SJSA1 (cell line): ENCODE measurements at regions not wholly inside any gene's neighbourhood (a gene's known extent, or its start where the extent isn't known, plus 50 kb on each side); places are given as distances from the start of the nearest gene placed in this dataset.

ENCODE experiments used
- DNase-seq, 2 experiments: peaks; one replicate each; pipeline ENCODE4 v3.0.0-alpha.2; 2015 to 2020; ENCODE audit warnings: low spot score in 2 of 2, low read depth in 1 of 2
- H3K27ac ChIP-seq: fragments of 250-450 bp; sonication (Bioruptor Pico); 2 replicates; pipeline ENCODE4 v1.5.1; 2020; ENCODE audit warnings: mild to moderate bottlenecking, moderate library complexity
- H3K27me3 ChIP-seq: fragments of 250-450 bp; sonication (Bioruptor Pico); replicated peaks from 2 replicates; pipeline ENCODE4 v1.5.1; 2020; ENCODE audit warnings: mild to moderate bottlenecking, moderate library complexity
- H3K36me3 ChIP-seq: fragments of 250-450 bp; sonication (Bioruptor Pico); 2 replicates; pipeline ENCODE4 v1.5.1; 2020; ENCODE audit warnings: mild to moderate bottlenecking
- H3K4me1 ChIP-seq: fragments of 250-450 bp; sonication (Bioruptor Pico); replicated peaks from 2 replicates; pipeline ENCODE4 v1.6.1; 2021; ENCODE audit warnings: mild to moderate bottlenecking
- H3K4me3 ChIP-seq: fragments of 250-450 bp; sonication (Bioruptor Pico); 2 replicates; pipeline ENCODE4 v1.5.1; 2020; ENCODE audit warnings: mild to moderate bottlenecking
- H3K9me3 ChIP-seq: fragments of 250-450 bp; sonication (Bioruptor Pico); replicated peaks from 2 replicates; pipeline ENCODE4 v1.5.1; 2020; ENCODE audit warnings: mild to moderate bottlenecking

DNA sequence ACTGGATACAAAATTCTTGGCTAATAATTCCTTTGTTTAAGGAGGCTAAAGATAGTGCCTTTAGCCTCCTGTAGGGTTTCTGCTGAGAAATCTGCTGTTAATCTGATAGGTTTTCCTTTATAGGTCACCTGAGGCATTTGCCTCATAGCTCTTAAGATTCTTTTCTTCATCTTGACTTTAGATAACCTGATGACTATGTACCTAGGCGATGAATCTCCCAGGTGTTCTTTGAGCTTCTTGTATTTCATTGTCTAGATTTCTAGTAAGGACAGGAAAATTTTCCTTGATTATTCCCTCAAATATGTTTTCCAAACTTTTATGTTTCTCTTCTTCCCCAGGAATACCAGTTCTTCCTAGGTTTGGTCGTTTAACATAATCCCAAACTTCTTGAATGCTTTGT lies 479.4 kb upstream of the MAN1A1 start:
- H3K4me1 ChIP-seq: no peaks in the 10 kb centered on the region
- no peak overlapping the region for H3K27ac ChIP-seq
- no peaks in the 10 kb centered on the region for H3K27me3 ChIP-seq
- H3K4me3 ChIP-seq: no peak overlapping the region
- H3K36me3 ChIP-seq: no peaks in the 10 kb centered on the region
- H3K9me3 ChIP-seq: no peaks in the 10 kb centered on the region
- DNase-seq: no peak

GRCh38 chr6:119821380-119821779 lies 471.8 kb upstream of the MAN1A1 start:
- H3K4me1 ChIP-seq: no peaks in the 10 kb centered on the region
- no peak overlapping the region for H3K4me3 ChIP-seq
- no peaks in the 10 kb centered on the region for H3K9me3 ChIP-seq
- H3K36me3 ChIP-seq: no peaks in the 10 kb centered on the region
- DNase-seq: no peak
- no peak overlapping the region for H3K27ac ChIP-seq
- no peaks in the 10 kb centered on the region for H3K27me3 ChIP-seq

DNA sequence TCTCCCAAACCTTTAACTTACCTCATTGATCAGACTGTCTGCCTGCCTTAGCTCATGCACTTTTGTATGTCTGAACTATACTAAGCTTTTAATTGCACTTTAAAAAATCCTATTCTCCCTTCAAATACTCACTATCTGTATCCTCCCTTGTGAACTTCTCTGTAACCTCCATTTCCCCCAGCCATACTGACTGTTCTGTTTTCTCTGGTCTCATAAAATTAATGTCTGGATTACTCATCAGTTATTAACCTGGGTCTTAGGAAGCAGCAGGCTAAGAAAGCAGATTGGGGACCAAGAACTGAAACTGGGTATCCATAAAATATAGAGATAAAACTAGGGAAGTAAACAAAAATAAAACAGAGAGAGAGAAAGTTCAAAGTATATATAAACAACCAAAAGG lies 469.3 kb upstream of the MAN1A1 start:
- Histone ChIP-seq H3K4me1 (no peaks in the 10 kb centered on the region), H3K27ac (no peak overlapping the region), H3K4me3 (no peak overlapping the region), H3K9me3 (no peaks in the 10 kb centered on the region), H3K36me3 (no peaks in the 10 kb centered on the region), H3K27me3 (no peaks in the 10 kb centered on the region)
- no peak for DNase-seq

DNA sequence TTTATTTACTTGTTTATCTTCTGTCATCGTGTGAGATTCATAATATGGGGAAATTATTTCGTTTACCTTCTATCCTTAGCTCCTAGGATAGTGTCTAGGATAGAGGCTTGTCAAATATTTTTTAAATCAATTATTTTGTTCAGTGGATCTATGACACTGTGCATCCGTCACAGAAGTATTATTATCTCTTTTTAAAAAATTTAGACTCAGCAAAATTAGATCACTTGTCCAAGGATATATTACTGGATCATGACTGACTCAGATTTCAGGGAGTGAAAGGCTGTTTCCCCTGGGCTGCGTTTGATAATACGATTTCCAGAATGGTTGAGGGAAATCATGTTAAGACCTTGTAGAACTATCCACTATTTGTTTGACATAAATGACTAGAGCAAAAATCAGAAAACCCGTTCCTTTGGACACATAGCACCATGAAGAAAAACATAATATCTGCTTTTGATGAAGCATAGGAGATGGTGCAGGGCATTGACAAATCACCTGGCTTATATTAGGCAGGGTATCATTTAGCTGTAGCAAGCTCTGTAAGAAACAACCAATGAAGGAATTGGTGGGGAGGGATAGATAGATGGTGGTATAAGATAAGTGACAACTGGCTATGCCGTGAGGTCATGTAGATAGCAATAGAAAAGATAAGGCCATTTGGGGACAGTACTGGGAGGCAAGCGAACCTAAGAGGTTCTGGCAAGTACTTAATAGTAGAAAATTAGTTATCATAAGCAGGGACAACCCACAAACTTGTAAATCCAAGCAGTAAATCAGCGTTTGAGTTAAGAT lies 465.2 kb upstream of the MAN1A1 start:
- Histone ChIP-seq H3K9me3 (no peaks in the 10 kb centered on the region), H3K4me3 (no peak overlapping the region), H3K36me3 (no peaks in the 10 kb centered on the region), H3K27ac (no peak overlapping the region), H3K27me3 (no peaks in the 10 kb centered on the region), H3K4me1 (no peaks in the 10 kb centered on the region)
- DNase-seq: no peak

DNA sequence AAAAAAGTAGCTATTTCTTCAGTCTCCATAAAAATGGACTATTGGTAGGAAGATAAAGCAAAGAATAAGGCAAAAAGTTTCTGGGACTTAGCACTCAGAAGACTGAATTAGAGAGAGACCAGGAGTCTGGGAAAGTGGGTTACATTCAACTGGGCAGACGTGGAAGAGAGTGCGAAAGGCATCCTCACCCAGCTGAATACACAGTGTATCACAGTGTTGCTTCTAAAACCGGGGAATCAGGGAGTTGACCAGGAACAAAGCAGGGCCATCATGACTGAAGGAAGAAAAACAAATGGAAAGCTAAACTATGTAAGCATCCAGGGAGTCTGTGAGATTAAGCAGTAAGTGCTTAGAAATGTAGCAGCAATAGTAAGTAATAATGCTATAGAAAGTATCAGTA lies 452.9 kb upstream of the MAN1A1 start:
- no peaks in the 10 kb centered on the region for H3K4me1 ChIP-seq
- no peaks in the 10 kb centered on the region for H3K27me3 ChIP-seq
- H3K27ac ChIP-seq: no peak overlapping the region
- no peak overlapping the region for H3K4me3 ChIP-seq
- no peak for DNase-seq
- H3K36me3 ChIP-seq: no peaks in the 10 kb centered on the region
- H3K9me3 ChIP-seq: no peaks in the 10 kb centered on the region

DNA sequence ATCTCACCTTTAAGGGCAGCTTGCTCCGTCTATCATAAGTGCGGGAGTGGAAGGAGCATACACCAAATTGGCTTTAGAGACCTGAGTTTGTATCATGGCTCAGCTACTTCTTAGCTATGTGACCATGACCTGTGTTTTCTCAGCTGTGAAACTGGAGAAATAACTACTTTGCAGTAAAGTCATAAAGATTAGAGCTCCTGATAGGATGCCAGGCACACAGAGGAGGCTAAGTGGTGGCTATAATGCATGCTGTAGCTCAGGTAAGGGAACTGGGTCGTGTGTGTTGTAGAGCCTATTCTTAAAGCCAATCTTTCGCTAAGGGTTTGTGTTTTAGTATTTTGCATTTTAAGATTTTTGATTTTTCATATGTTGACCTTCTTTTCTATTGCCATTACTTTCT lies 451.5 kb upstream of the MAN1A1 start:
- no peak overlapping the region for H3K27ac ChIP-seq
- H3K27me3 ChIP-seq: no peaks in the 10 kb centered on the region
- H3K4me1 ChIP-seq: no peaks in the 10 kb centered on the region
- no peak for DNase-seq
- no peaks in the 10 kb centered on the region for H3K36me3 ChIP-seq
- H3K4me3 ChIP-seq: no peak overlapping the region
- H3K9me3 ChIP-seq: no peaks in the 10 kb centered on the region

GRCh38 chr6:119800526-119800925 lies 451.0 kb upstream of the MAN1A1 start:
- no peak for DNase-seq

GRCh38 chr6:119799596-119800509 lies 450.3 kb upstream of the MAN1A1 start:
- no peak for DNase-seq
- H3K36me3 ChIP-seq: no peaks in the 10 kb centered on the region
- no peaks in the 10 kb centered on the region for H3K27me3 ChIP-seq
- H3K27ac ChIP-seq: no peak overlapping the region
- H3K4me3 ChIP-seq: no peak overlapping the region
- H3K9me3 ChIP-seq: no peaks in the 10 kb centered on the region
- no peaks in the 10 kb centered on the region for H3K4me1 ChIP-seq

More at GRCh38 chr6:119800526-119800925, 451.0 kb upstream of the MAN1A1 start:
- no peaks in the 10 kb centered on the region for H3K36me3 ChIP-seq
- no peaks in the 10 kb centered on the region for H3K9me3 ChIP-seq
- no peak overlapping the region for H3K4me3 ChIP-seq
- no peaks in the 10 kb centered on the region for H3K4me1 ChIP-seq
- H3K27ac ChIP-seq: no peak overlapping the region
- no peaks in the 10 kb centered on the region for H3K27me3 ChIP-seq

DNA sequence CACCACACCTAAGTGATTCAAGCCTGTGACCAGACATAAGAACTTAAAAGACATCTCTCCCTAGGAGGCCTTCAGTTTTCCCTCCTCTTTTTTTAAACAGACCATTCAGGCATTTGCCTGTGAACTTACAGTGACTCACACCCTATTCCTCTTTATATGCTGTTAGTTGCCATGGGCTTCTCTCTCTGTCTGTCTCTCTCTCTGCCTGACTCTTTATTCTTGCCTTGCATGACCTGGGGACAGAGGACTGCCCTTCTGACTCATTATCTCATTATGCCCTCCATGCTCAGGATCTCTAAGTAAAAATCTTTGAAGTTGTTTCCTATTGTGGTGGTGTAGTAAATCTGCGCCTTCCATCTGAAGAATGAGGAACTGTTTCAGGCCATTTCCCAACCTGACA lies 442.2 kb upstream of the MAN1A1 start:
- Histone ChIP-seq H3K27ac (no peak overlapping the region), H3K4me1 (no peaks in the 10 kb centered on the region), H3K27me3 (no peaks in the 10 kb centered on the region), H3K4me3 (no peak overlapping the region), H3K36me3 (no peaks in the 10 kb centered on the region), H3K9me3 (no peaks in the 10 kb centered on the region)
- no peak for DNase-seq

- H3K4me1 ChIP-seq: no peaks in the 10 kb centered on the region
- DNase-seq: no peak
- H3K27ac ChIP-seq: no peak overlapping the region
- no peak overlapping the region for H3K4me3 ChIP-seq
- no peaks in the 10 kb centered on the region for H3K9me3 ChIP-seq
- no peaks in the 10 kb centered on the region for H3K27me3 ChIP-seq
- H3K36me3 ChIP-seq: no peaks in the 10 kb centered on the region
Observed at GRCh38 chr6:119781365-119781764, 431.8 kb upstream of the MAN1A1 start.

DNA sequence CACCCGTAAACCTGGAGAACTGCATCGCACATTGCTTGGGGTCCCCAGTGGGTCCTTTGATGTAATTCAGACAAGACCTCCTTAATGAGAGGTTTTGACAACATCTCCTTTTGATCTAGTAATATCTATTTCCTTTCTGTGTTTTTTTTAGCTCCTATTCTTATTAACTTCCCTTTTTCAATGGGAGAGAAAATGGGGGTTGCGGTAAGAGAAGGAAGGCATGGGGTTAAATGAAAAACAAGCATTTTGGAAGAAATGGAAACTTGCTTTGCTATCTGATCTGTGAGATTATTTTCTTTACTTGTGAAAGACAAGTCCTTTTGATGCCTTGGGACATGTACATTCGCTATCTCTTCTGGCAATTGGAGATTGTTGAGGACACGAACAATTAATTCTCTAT lies 418.6 kb upstream of the MAN1A1 start:
- Histone ChIP-seq H3K27me3 (no peaks in the 10 kb centered on the region), H3K4me3 (no peak overlapping the region), H3K36me3 (no peaks in the 10 kb centered on the region), H3K27ac (no peak overlapping the region), H3K4me1 (no peaks in the 10 kb centered on the region), H3K9me3 (no peaks in the 10 kb centered on the region)
- no peak for DNase-seq

GRCh38 chr6:119764927-119765681 lies 415.5 kb upstream of the MAN1A1 start:
- H3K27ac ChIP-seq: no peak overlapping the region
- DNase-seq: no peak
- no peaks in the 10 kb centered on the region for H3K27me3 ChIP-seq
- no peak overlapping the region for H3K4me3 ChIP-seq
- no peaks in the 10 kb centered on the region for H3K9me3 ChIP-seq
- no peaks in the 10 kb centered on the region for H3K36me3 ChIP-seq
- no peaks in the 10 kb centered on the region for H3K4me1 ChIP-seq

DNA sequence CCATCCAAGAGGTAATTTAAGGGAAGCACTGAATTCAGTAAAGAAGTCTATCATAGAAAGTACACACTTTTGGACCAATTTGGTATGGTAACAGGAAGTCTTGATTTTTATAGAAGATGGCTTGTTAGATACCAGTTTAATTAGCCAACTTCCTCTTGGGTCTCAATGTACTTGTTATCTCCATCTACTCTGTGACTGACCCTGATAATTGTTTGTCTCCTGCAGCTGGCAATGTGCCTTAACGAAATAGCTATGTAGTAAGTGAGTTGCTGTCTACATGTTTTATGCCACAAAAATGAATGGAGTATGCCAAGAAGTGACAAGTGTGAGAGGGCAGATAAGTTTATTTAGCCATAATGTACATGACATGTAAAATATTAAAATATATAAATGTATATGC lies 410.5 kb upstream of the MAN1A1 start:
- DNase-seq: no peak
- Histone ChIP-seq H3K27ac (no peak overlapping the region), H3K36me3 (no peaks in the 10 kb centered on the region), H3K4me3 (no peak overlapping the region), H3K4me1 (no peaks in the 10 kb centered on the region), H3K27me3 (no peaks in the 10 kb centered on the region), H3K9me3 (no peaks in the 10 kb centered on the region)

DNA sequence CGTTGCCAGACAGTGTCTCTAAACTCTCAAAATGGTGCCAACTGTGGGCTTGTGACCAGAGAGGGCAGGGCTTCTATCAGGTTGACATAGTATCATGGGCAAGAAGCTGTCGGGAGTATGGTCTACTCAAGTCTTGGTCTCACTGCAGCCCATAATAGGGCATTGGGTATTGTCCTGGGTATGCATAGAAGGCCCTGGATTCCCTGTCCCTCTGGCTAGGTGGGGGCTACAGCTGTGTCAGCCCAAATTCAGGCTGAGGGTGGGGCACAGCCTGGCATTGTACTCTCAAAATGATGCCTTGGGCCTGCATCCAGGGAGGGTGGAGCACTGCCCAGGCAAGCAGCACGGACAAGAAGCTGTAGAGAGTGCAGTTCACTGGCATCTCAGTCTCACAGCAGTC lies 408.8 kb upstream of the MAN1A1 start:
- no peaks in the 10 kb centered on the region for H3K9me3 ChIP-seq
- no peak for DNase-seq
- no peaks in the 10 kb centered on the region for H3K27me3 ChIP-seq
- H3K4me1 ChIP-seq: no peaks in the 10 kb centered on the region
- no peaks in the 10 kb centered on the region for H3K36me3 ChIP-seq
- H3K27ac ChIP-seq: no peak overlapping the region
- H3K4me3 ChIP-seq: no peak overlapping the region
